ENCODE measurements at regions not wholly inside any gene's neighbourhood (a gene's known extent, or its start where the extent isn't known, plus 50 kb on each side); places are given as distances from the start of the nearest gene placed in this dataset.

GRCh38 chr4:74651198-74651597 lies 143.1 kb downstream of the BTC start:
- Histone ChIP-seq H3K27me3 (ENCODE audit: control insufficient read depth, insufficient read depth, low read length) (no peaks in the 10 kb centered on the region), H3K4me1 (ENCODE audit: control insufficient read depth in 2 of 3, insufficient read depth in 2 of 3, low read depth in 1 of 3, low read length in 3 of 3) (no peaks in the 10 kb centered on the region), H3K4me3 (ENCODE audit: low read length in 3 of 3) (no peak overlapping the region), H3K9me3 (ENCODE audit: control insufficient read depth in 2 of 3, insufficient read depth in 1 of 3, low read length in 3 of 3) (no peaks in the 10 kb centered on the region), H3K27ac (ENCODE audit: low read depth in 2 of 2, low read length in 2 of 2) (no peak overlapping the region), H3K36me3 (ENCODE audit: control insufficient read depth in 2 of 3, insufficient read depth in 3 of 3, low read length in 3 of 3) (no peaks in the 10 kb centered on the region), H3K9ac (ENCODE audit: low read length in 3 of 3) (no peak overlapping the region)
- no peak for FAIRE-seq
- no peak for DNase-seq
- TF ChIP-seq CTCF (IDR thresholded peaks at IDR 0.05; ENCODE audit: borderline replicate concordance, extremely low read depth, insufficient read depth), result no peak
- intact Hi-C loops (cut with DNase I), result no loop called here

- intact Hi-C loops (cut with DNase I), result no loop called here
- Histone ChIP-seq H3K27ac (ENCODE audit: low read depth in 2 of 2, low read length in 2 of 2) (no peak overlapping the region), H3K4me3 (ENCODE audit: low read length in 3 of 3) (no peak overlapping the region), H3K36me3 (ENCODE audit: control insufficient read depth in 2 of 3, insufficient read depth in 3 of 3, low read length in 3 of 3) (no peaks in the 10 kb centered on the region), H3K9ac (ENCODE audit: low read length in 3 of 3) (no peak overlapping the region), H3K27me3 (ENCODE audit: control insufficient read depth, insufficient read depth, low read length) (no peaks in the 10 kb centered on the region), H3K4me1 (ENCODE audit: control insufficient read depth in 2 of 3, insufficient read depth in 2 of 3, low read depth in 1 of 3, low read length in 3 of 3) (no peaks in the 10 kb centered on the region), H3K9me3 (ENCODE audit: control insufficient read depth in 2 of 3, insufficient read depth in 1 of 3, low read length in 3 of 3) (no peaks in the 10 kb centered on the region)
- no peak for TF ChIP-seq CTCF (IDR thresholded peaks at IDR 0.05; ENCODE audit: borderline replicate concordance, extremely low read depth, insufficient read depth)
- DNase-seq (no peak), FAIRE-seq (no peak)
Observed at GRCh38 chr4:74653331-74654229, 140.7 kb downstream of the BTC start.

- Histone ChIP-seq H3K4me3 (ENCODE audit: low read length in 3 of 3) (no peak overlapping the region), H3K36me3 (ENCODE audit: control insufficient read depth in 2 of 3, insufficient read depth in 3 of 3, low read length in 3 of 3) (no peaks in the 10 kb centered on the region), H3K9me3 (ENCODE audit: control insufficient read depth in 2 of 3, insufficient read depth in 1 of 3, low read length in 3 of 3) (no peaks in the 10 kb centered on the region), H3K9ac (ENCODE audit: low read length in 3 of 3) (no peak overlapping the region), H3K4me1 (ENCODE audit: control insufficient read depth in 2 of 3, insufficient read depth in 2 of 3, low read depth in 1 of 3, low read length in 3 of 3) (no peaks in the 10 kb centered on the region), H3K27me3 (ENCODE audit: control insufficient read depth, insufficient read depth, low read length) (no peaks in the 10 kb centered on the region), H3K27ac (ENCODE audit: low read depth in 2 of 2, low read length in 2 of 2) (no peak overlapping the region)
- intact Hi-C loops (cut with DNase I), result no loop called here
- DNase-seq (no peak), FAIRE-seq (no peak)
- TF ChIP-seq CTCF (IDR thresholded peaks at IDR 0.05; ENCODE audit: borderline replicate concordance, extremely low read depth, insufficient read depth), result no peak
Observed at GRCh38 chr4:74654230-74654681, 140.1 kb downstream of the BTC start.
